ENCODE measurements at regions not wholly inside any gene's neighbourhood (a gene's known extent, or its start where the extent isn't known, plus 50 kb on each side); places are given as distances from the start of the nearest gene placed in this dataset.
"Not testable (repeated sequence)": the region's sequence is repeated elsewhere in the genome, so short reads cannot be mapped to it uniquely, and the experiment has no call there.

DNA sequence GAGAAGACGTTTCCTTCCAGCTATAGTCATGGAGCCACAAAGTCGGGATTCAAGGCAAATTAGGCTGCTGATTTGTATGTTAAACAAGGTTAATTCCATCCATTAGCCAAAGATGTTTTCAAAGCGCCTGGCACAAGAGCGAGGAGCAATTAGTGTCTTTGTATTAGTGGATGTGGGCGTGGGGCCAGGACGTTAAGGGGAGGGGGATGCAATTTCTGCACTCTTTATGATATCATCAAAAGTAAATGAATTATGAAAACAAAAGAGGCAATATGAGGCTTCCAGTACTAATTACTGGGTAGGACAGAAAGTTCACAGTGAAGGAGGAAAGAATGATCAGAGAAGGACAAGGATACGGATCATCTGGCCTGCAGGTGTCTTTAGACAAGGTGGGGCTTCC is 230.9 kb upstream of the MSX2 start:
- Mint-ChIP-seq H3K27me3 (ENCODE audit: unreplicated experiment) (peaks cover 5% of the 10 kb centered on the region), H3K36me3 (ENCODE audit: low read depth, unreplicated experiment) (no peaks in the 10 kb centered on the region), H3K4me3 (ENCODE audit: unreplicated experiment) (no peak overlapping the region), H3K9me3 (ENCODE audit: unreplicated experiment) (peaks cover 6% of the 10 kb centered on the region), H3K4me1 (ENCODE audit: unreplicated experiment) (peaks cover 13% of the 10 kb centered on the region), H3K27ac (ENCODE audit: unreplicated experiment) (no peak overlapping the region)
- no peak for DNase-seq (ENCODE audit: low spot score)
- TF ChIP-seq, protein P1, sequence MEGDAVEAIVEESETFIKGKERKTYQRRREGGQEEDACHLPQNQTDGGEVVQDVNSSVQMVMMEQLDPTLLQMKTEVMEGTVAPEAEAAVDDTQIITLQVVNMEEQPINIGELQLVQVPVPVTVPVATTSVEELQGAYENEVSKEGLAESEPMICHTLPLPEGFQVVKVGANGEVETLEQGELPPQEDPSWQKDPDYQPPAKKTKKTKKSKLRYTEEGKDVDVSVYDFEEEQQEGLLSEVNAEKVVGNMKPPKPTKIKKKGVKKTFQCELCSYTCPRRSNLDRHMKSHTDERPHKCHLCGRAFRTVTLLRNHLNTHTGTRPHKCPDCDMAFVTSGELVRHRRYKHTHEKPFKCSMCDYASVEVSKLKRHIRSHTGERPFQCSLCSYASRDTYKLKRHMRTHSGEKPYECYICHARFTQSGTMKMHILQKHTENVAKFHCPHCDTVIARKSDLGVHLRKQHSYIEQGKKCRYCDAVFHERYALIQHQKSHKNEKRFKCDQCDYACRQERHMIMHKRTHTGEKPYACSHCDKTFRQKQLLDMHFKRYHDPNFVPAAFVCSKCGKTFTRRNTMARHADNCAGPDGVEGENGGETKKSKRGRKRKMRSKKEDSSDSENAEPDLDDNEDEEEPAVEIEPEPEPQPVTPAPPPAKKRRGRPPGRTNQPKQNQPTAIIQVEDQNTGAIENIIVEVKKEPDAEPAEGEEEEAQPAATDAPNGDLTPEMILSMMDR (IDR thresholded peaks at IDR 0.05; ENCODE audit: unreplicated experiment), result no peak

DNA sequence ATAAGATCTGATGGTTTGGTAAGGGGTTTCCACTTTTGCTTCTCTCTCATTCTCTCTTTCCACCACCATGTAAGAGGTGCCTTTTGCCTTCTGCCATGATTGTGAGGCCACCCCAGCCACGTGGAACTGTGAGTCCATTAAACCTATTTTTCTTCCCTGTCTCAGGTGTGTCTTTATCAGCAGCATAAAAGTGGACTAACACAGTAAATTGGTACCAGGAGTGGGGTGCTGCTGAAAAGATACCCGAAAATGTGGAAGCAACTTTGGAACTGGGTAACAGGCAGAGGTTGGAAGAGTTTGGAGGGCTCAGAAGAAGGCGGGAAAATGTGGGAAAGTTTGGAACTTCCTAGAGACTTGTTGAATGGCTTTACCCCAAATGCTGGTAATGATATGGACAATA is 226.4 kb upstream of the MSX2 start:
- not testable (repeated sequence) for H3K27me3 Mint-ChIP-seq (ENCODE audit: unreplicated experiment); H3K4me1 Mint-ChIP-seq (ENCODE audit: unreplicated experiment); DNase-seq (ENCODE audit: low spot score); H3K27ac Mint-ChIP-seq (ENCODE audit: unreplicated experiment); H3K4me3 Mint-ChIP-seq (ENCODE audit: unreplicated experiment); H3K9me3 Mint-ChIP-seq (ENCODE audit: unreplicated experiment); H3K36me3 Mint-ChIP-seq (ENCODE audit: low read depth, unreplicated experiment)

DNA sequence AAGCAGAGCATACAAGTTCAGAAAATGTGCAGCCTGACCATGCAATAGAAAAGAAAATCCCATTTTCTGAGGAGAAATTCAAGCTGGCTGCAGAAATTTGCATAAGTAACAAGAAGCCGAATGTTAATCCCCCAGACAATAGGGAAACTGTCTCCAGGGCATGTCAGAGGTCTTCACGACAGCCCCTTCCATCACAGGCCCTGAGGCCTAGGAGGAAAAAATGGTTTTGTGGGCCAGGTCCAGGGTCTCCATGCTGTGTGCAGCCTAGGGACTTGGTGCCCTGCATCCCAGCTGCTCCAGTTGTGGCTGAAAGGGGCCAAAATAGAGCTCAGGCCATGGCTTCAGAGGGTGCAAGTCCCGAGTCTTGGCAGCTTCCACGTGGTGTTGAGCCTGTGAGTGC is 225.8 kb upstream of the MSX2 start:
- H3K27me3 Mint-ChIP-seq (ENCODE audit: unreplicated experiment); H3K27ac Mint-ChIP-seq (ENCODE audit: unreplicated experiment); H3K36me3 Mint-ChIP-seq (ENCODE audit: low read depth, unreplicated experiment); H3K4me1 Mint-ChIP-seq (ENCODE audit: unreplicated experiment); H3K4me3 Mint-ChIP-seq (ENCODE audit: unreplicated experiment); H3K9me3 Mint-ChIP-seq (ENCODE audit: unreplicated experiment); DNase-seq (ENCODE audit: low spot score): not testable (repeated sequence)

DNA sequence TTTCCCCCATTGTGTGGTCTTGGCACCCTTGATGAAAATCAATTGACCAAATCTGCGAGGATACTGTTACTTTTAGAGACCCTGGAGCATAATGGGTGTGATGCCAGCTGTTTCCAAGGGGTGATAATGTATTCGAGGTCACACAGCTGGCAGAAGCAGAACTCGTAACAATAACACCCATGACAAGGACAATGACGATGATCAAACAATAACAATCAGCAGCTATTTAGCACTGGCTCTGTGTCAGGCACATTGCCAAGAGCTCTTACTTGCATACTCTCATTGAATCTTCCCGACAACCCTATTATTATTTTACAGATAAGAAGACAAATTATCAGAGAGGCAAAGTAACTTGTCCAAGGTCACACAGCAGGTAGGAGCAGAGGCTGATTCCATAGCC is 223.7 kb upstream of the MSX2 start:
- DNase-seq (ENCODE audit: low spot score), result no peak
- Mint-ChIP-seq H3K27ac (ENCODE audit: unreplicated experiment) (no peak overlapping the region), H3K36me3 (ENCODE audit: low read depth, unreplicated experiment) (no peaks in the 10 kb centered on the region), H3K9me3 (ENCODE audit: unreplicated experiment) (peaks cover 10% of the 10 kb centered on the region), H3K4me3 (ENCODE audit: unreplicated experiment) (no peak overlapping the region), H3K27me3 (ENCODE audit: unreplicated experiment) (no peaks in the 10 kb centered on the region), H3K4me1 (ENCODE audit: unreplicated experiment) (peaks cover 10% of the 10 kb centered on the region)
- TF ChIP-seq, protein P1 (IDR thresholded peaks at IDR 0.05; ENCODE audit: unreplicated experiment), result no peak

DNA sequence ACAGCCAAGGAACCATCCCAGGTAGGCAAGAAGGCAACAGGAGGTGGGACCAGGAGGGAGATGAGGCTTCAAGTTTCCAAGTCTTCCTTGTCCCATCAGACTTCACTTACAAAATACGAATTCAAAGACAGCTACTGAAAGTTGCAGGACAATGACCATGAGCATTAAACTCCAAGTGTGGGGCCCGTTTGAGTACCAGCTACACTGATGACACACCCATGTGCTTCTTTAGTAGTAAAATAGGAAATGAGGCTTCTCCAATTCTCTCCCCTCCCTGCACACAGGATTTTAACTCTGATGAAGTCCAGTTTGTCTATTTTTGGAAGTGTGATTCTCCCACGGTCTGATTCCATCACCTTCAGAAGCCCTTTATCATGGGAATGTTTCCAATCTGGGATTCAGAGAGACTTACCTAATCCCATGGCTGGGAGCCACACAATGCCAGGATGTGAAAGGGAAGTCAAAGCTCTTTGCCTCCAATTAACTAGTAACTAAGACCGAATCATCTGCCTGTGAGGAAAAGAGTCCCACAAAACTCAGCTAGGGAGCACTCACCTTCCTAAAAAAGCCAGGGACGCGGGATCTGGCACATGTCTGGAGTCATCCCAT is 222.8 kb upstream of the MSX2 start:
- H3K9me3 Mint-ChIP-seq (ENCODE audit: unreplicated experiment), result peaks cover 10% of the 10 kb centered on the region
- H3K4me1 Mint-ChIP-seq (ENCODE audit: unreplicated experiment), result peaks cover 10% of the 10 kb centered on the region
- H3K36me3 Mint-ChIP-seq (ENCODE audit: low read depth, unreplicated experiment), result no peaks in the 10 kb centered on the region
- no peaks in the 10 kb centered on the region for H3K27me3 Mint-ChIP-seq (ENCODE audit: unreplicated experiment)
- TF ChIP-seq, protein P1 (IDR thresholded peaks at IDR 0.05; ENCODE audit: unreplicated experiment), result no peak
- peak overlapping the region; percentile 53 for H3K27ac Mint-ChIP-seq (ENCODE audit: unreplicated experiment)
- H3K4me3 Mint-ChIP-seq (ENCODE audit: unreplicated experiment), result no peak overlapping the region
- DNase-seq (ENCODE audit: low spot score), result no peak

DNA sequence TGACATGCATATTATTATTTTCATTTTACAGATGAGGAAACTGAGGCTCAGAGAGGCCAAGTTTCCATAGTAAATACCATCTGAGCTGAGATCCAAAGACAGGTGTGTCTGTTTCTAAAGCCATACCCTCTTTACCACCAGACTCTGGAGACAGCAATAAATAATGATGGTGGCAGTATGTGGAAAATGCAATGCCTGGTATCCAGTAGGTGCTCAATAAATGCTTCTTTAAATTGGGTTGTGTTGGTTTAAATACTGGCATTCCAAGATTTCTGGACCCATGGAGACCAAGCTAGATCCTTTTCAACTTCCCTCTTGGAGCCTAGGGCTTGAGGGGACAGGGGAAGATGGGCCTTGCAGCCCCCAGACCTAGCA is 221.3 kb upstream of the MSX2 start:
- H3K36me3 Mint-ChIP-seq (ENCODE audit: low read depth, unreplicated experiment), result no peaks in the 10 kb centered on the region
- H3K4me3 Mint-ChIP-seq (ENCODE audit: unreplicated experiment), result no peak overlapping the region
- DNase-seq (ENCODE audit: low spot score), result no peak
- H3K27ac Mint-ChIP-seq (ENCODE audit: unreplicated experiment), result no peak overlapping the region
- peaks cover 7% of the 10 kb centered on the region for H3K9me3 Mint-ChIP-seq (ENCODE audit: unreplicated experiment)
- TF ChIP-seq, protein P1 (IDR thresholded peaks at IDR 0.05; ENCODE audit: unreplicated experiment), result no peak
- H3K27me3 Mint-ChIP-seq (ENCODE audit: unreplicated experiment), result no peaks in the 10 kb centered on the region
- peaks cover 10% of the 10 kb centered on the region for H3K4me1 Mint-ChIP-seq (ENCODE audit: unreplicated experiment)
